ENCODE measurements at regions not wholly inside any gene's neighbourhood (a gene's known extent, or its start where the extent isn't known, plus 50 kb on each side); places are given as distances from the start of the nearest gene placed in this dataset.
"Not testable (repeated sequence)": the region's sequence is repeated elsewhere in the genome, so short reads cannot be mapped to it uniquely, and the experiment has no call there.

DNA sequence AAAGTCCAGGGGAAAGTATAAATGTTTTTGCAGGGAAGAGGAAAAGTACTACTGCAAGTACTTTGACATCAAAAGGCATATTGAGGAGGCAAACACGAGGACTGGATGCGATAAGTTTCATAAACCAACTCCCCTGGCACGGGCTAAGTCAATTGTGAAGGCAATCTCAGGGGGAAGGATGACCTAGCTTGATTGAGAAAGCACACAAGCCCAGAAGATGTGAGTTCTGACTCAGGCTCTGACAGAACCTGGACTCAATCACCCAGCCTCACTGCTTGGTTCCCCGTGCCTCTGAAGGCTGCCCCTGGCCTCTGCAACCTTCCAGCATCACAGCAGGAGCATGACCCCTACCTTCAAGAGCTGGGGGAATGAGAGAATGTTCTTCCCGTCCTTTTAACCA, 93.2 kb upstream of the ZNF438 start:
- DNase-seq (ENCODE audit: low spot score), result no peak

DNA sequence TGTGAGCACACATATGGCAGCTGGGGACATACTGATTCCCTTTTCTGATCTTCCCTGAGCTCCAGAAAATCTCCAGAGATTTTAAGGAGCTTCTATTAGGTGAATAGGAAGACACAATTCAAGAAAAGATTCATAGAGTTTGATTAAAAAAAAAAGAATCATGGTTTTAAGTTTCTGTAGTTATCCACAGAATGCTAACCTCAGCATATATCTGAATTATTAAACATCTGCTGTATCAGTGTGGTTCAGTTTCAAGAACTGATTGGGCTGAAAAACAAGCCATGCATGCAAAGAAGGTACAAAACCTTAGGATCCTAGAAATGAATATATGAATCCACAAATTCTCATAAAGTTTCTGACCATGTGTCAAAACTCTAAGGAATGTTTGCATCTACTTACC, 94.1 kb upstream of the ZNF438 start:
- no peak for DNase-seq (ENCODE audit: low spot score)

DNA sequence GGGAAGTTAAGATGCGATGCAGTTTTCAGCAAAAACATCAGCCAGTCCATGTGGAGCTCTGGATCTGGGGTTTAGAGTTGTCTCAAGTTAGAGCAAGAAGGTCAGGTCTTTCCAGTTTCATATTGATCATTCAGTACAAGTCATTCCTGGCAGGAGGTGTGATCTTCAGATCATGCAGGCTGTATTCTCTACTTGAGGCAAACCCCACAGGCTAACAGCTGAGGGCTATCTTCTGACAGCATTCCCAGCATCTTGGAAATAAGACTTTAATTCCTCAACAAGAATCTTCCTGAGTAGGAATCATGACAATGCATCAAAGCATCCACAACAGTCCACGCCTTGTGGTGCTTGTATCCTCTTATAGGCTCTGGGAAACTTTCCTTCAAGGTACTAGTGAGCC, 94.9 kb upstream of the ZNF438 start:
- no peak for DNase-seq (ENCODE audit: low spot score)

GRCh38 chr10:31128536-31128935, 96.9 kb upstream of the ZNF438 start:
- no peak for DNase-seq (ENCODE audit: low spot score)

DNA sequence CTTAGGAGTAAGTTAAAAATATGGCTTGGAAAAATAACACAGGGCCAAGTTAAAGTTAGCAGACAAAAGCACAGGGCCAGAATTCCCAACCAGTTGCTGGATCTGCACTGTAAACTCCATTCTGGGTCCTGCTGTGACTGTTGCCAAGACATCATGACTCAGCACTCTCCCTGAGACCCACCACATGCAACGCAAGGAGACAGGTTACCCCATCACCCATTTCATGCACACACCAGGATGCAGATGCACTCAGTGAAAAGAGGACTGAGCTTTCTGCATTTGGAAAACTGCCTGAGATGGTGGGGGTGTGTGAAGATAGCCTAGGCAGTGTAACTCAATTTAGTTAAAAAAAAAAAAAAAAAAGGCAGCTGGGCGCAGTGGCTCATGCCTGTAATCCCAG, 97.6 kb upstream of the ZNF438 start:
- DNase-seq (ENCODE audit: low spot score), result no peak

DNA sequence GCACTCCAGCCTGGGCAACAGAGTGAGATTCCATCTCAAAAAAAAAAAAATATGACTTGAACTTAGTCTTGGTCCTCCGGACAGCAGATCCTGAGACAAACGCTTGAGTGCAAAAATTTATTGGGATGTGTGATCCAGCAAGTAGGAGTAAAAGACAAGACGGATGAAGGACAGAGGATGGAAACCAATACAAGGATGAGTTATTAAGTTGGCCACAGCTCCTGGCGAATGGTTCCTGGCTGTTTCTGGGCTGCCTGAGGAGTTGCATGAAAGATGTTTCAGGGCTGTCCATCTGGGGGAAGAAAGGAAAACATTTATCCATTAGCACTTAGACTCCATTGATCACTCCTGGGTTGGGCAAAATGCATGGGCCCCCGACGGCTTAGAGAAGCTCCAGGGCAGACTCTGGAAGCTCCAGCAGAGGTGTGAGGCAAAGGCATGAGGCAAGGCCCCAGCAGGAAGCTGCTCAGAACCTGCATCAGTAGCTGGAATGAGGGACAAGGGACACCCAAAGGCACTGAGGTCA, 98.3 kb upstream of the ZNF438 start:
- no peak for DNase-seq (ENCODE audit: low spot score)

- DNase-seq (ENCODE audit: low spot score), result no peak
Measured at GRCh38 chr10:31130406-31130805, 98.7 kb upstream of the ZNF438 start.

- no peak for DNase-seq (ENCODE audit: low spot score)
Measured at GRCh38 chr10:31131251-31131650, 99.6 kb upstream of the ZNF438 start.

- no peak for DNase-seq (ENCODE audit: low spot score)
Measured at GRCh38 chr10:31132681-31133244, 101.1 kb upstream of the ZNF438 start.

DNA sequence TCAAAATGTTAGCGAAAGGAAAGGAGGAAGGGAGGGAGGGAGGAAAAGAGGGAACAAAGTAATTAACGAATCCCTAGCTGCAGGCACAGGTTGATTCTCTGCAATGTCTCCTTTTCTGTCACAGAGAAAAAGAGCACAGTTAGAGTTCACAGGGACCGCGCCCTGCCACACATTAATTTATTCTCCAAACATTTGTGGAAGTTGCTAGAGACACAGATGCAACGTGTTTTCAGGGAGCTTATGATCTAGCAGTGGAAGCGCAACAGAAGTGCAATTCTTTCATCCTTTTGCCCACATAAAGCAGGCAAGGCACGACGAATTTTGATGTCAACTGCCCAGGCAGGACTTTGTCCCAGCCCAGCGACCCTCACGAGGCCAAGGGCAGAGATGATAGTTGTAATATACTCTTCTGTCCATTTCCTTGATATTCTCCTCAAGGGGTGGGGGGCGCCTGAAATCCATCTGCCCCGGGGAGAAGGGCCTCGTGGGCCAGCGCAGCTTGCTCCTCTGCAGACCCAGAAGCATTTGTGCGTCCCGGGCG, 101.7 kb upstream of the ZNF438 start:
- no peak for DNase-seq (ENCODE audit: low spot score)

DNA sequence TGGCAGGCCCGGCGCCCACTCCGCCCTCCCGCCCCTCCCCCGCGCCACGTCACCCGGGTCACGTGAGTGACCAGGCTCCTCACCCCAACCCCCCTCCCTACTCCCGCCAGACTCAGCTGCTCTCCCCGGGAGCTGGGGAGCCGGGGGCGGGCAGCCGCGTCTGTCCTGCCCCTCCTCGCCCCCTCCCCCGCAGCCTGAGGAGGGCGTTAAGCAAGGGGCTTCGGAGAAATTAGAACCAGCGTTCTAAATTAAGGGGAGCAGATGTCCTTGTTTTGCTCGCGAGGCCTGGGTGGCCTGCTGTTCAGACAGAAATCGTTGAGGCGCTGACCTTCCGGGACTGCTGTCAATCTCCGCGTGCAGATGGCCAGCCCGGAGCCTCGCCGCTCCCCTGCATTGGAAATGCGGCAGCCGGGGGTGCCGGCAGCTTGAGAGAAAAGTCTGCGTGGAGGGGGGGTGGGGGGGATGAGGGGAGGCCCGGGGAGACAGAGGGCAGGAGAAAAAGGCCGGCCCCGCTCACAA, 102.2 kb upstream of the ZNF438 start:
- DNase-seq (ENCODE audit: low spot score), result peak; percentile 52

DNA sequence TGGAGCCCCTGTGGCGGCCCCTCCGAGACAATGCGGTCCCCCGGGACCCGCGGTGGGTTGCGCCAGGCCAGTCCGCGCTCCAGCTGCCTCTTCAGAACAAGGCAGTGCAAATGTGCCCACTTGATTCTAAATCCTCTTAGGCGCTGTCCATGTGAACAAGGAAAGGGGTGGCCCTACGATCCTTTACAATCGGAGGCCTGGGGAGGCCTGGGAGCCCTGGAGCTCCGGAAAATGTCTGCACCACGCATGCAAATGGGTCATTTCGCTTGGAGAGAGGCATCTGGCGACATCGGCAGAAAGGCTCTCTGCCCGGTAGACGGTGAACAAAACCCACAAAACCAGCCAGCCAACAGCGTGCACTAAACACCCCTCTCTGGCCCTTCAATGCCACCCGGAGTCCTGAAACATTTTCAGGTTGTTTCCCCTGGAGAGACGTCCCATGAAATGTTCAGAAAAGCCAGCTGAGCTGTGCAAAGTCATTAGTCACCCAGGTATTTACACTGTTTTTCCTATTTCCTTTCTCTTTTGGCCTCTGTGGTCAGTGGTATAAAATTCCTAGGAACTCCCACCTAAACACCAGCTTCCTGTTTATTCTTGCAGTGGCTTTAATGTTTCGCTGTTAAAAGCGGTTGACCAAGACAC, 102.8 kb upstream of the ZNF438 start:
- peak; percentile 76 for DNase-seq (ENCODE audit: low spot score)

DNA sequence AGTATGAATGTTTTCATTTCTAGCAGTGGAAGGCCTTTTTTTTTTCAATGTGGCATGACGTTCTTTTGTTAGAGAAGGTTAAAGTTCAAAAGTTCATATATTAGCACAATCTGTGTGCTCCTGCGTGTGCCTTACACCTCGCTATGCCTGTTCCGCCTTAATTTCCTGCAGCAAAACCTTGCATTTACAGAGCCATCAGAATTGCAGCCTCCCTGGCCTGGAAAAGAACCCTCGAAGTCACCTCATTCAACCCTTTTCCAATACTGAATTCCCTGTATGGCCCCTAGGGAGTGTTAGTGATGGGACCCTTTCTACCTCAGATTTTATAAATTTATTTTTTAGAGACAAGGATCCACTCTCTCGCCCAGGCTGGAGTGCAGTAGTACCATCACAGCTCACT, 103.5 kb upstream of the ZNF438 start:
- DNase-seq (ENCODE audit: low spot score), result no peak

DNA sequence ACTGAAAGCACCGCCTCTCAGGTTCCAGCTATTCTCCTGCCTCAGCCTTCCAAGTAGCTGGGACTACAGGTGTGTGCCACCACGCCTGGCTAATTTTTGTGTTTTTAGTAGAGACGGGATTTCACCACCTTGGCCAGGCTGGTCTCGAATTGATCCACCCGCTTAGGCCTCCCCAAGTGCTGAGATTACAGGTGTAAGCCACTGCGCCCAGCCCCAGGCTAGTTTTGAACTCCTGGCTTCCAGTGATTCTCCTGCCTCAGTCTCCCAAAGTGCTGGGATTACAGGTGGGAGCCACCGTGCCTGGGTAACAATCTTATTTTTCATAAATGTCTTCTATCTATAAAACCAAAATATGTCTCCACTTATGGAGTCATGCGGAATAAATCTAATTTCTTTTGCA, 104.1 kb upstream of the ZNF438 start:
- not testable (repeated sequence) for DNase-seq (ENCODE audit: low spot score)

DNA sequence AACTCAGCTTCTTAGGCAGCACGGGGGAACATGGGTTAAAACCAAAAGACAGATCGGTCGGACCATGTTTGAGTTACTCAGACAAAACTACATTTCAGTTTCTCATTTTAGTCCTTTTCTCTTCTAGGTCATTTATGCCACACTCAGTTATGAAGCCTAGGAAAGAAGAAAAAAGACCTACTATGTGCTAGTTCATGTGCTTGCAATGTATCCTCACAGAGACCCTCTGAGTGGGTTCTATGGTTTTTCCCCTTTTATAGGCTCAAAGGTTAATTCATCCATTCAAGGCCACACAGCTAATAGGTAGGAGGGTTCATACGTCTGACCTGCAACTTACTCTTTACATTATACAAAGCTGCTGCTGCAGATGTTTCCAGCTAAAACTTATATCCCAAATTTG, 104.7 kb upstream of the ZNF438 start:
- no peak for DNase-seq (ENCODE audit: low spot score)

GRCh38 chr10:31136930-31137885, 105.5 kb upstream of the ZNF438 start:
- DNase-seq (ENCODE audit: low spot score), result no peak

DNA sequence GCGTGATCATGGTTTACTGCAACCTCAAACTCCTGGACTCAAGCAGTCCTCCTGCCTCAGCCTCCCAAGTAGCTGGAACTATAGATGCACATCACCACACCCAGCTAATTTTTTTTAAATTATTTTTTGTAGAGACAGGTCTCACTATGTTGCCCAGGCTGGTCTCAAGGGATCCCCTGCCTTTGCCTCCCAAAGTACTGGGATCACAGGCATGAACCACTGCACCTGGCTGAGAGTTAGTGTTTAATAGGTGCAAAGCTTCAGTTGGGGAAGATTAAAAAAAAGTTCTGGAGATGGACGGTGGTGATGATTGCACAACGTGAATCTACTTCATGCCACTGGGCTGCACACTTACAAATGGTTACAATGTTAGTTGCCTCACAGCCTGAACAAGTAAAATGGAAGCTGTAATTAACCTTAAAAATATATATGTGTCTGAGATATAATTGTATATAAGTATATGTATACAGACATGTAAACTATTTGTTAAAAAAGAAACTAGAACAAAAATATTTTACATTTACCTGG, 106.4 kb upstream of the ZNF438 start:
- DNase-seq (ENCODE audit: low spot score), result no peak

DNA sequence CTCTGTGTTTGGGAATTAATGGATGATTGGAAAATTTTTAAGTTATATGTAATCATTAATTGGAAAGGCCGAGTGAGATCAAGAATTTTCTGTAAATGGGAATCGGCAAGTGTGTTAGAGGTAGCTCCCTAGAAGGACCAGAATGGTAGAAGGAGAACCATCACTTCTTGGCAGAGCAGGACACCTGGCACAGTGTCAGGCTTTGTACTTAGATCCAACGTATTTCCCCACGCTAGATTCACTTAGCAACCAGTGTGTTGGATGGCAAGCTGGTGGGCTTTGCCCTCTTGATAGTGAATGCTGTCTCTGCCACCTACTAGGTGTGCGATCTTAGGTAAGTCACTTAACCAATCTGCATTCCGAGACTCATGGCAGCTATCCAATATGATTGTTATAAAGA, 107.8 kb upstream of the ZNF438 start:
- DNase-seq (ENCODE audit: low spot score), result no peak

GRCh38 chr10:31140716-31141115, 109.1 kb upstream of the ZNF438 start:
- no peak for DNase-seq (ENCODE audit: low spot score)

GRCh38 chr10:31142026-31142425, 110.4 kb upstream of the ZNF438 start:
- DNase-seq (ENCODE audit: low spot score), result no peak

GRCh38 chr10:31143331-31143935, 111.8 kb upstream of the ZNF438 start:
- no peak for DNase-seq (ENCODE audit: low spot score)

DNA sequence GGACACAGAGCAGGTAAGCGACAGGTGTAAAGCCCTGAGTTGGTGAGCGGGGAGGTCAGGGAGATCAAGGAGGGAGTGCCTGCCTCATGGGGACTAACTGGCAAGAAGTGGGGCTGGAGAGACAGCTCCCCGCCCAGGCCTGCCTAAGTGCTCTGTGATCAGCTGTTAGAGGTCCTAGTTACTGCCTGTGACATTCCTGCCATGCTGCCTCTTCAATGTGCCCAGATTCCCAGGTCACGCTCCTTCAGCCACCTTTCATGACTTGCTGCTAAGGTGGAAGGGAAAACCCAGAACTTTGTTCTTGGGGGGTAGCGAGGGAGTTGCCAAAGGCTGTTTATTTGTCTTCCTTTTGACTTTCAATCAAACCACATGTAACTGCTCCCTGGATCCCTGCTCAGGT, 114.3 kb upstream of the ZNF438 start:
- DNase-seq (ENCODE audit: low spot score), result no peak
